Cardiac muscle cell (in vitro differentiated cells and primary cell): ENCODE measurements at regions not wholly inside any gene's neighbourhood (a gene's known extent, or its start where the extent isn't known, plus 50 kb on each side); places are given as distances from the start of the nearest gene placed in this dataset.

Experiments used
- DNase-seq, 2 donors: peaks; one replicate each; pipeline versions ENCODE4 v3.0.0 to v3.0.0-alpha.2; 2010 to 2017; ENCODE audit warnings: low read depth in 1 of 2, low spot score in 1 of 2
- H3K27ac ChIP-seq: fragments of 200-600 bp; sonication (generic); 2 replicates; pipeline ENCODE4 v1.5.1; 2016
- H3K27me3 ChIP-seq: fragments of 200-600 bp; sonication (generic); 2 replicates; pipeline ENCODE4 v1.6.0; 2016; ENCODE audit warnings: control low read depth
- H3K36me3 ChIP-seq: fragments of 200-600 bp; sonication (generic); 2 replicates; pipeline ENCODE4 v1.5.1; 2016; ENCODE audit warnings: control low read depth
- H3K4me1 ChIP-seq: fragments of 200-600 bp; sonication (generic); 2 replicates; pipeline ENCODE4 v1.8.1; 2017; ENCODE audit warnings: low read depth, mild to moderate bottlenecking, mixed run types
- H3K4me3 ChIP-seq: fragments of 200-600 bp; sonication (generic); 2 replicates; pipeline ENCODE4 v1.5.1; 2016; ENCODE audit warnings: mild to moderate bottlenecking
- H3K9me3 ChIP-seq: fragments of 200-600 bp; sonication (generic); 2 replicates; pipeline ENCODE4 v1.5.1; 2017; ENCODE audit warnings: low read depth, mild to moderate bottlenecking, control low read depth
- TF ChIP-seq, protein P1 (sequence below): IDR thresholded peaks from 2 replicates; pipeline ENCODE4 v1.5.1; 2012; ENCODE audit warnings: low read depth, mild to moderate bottlenecking, low read length

DNA sequence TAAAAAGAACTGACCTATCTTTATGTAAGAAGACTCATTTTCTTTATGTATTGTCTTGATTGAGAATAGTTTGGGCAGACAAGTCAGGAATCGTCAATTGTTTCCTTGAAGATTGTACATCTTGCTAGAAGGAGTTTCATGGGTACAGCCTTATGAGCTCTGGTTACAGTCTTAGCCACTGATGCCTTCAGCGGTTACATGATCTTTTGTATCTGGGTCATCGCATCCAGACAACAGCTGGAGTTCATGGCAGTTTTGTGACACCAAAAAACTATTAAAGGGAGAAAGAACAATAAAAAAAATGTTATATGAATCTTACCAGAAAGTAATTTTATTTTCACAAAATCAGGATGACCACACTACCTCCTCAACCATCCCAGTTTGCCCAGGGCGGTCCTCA lies 520.5 kb upstream of the CDH7 start:
- Histone ChIP-seq H3K27me3 (no peaks in the 10 kb centered on the region), H3K9me3 (no peaks in the 10 kb centered on the region), H3K4me3 (no peak overlapping the region), H3K36me3 (no peaks in the 10 kb centered on the region), H3K27ac (no peak overlapping the region), H3K4me1 (no peaks in the 10 kb centered on the region)
- DNase-seq = no peak
- TF ChIP-seq, protein P1, sequence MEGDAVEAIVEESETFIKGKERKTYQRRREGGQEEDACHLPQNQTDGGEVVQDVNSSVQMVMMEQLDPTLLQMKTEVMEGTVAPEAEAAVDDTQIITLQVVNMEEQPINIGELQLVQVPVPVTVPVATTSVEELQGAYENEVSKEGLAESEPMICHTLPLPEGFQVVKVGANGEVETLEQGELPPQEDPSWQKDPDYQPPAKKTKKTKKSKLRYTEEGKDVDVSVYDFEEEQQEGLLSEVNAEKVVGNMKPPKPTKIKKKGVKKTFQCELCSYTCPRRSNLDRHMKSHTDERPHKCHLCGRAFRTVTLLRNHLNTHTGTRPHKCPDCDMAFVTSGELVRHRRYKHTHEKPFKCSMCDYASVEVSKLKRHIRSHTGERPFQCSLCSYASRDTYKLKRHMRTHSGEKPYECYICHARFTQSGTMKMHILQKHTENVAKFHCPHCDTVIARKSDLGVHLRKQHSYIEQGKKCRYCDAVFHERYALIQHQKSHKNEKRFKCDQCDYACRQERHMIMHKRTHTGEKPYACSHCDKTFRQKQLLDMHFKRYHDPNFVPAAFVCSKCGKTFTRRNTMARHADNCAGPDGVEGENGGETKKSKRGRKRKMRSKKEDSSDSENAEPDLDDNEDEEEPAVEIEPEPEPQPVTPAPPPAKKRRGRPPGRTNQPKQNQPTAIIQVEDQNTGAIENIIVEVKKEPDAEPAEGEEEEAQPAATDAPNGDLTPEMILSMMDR = no peak

DNA sequence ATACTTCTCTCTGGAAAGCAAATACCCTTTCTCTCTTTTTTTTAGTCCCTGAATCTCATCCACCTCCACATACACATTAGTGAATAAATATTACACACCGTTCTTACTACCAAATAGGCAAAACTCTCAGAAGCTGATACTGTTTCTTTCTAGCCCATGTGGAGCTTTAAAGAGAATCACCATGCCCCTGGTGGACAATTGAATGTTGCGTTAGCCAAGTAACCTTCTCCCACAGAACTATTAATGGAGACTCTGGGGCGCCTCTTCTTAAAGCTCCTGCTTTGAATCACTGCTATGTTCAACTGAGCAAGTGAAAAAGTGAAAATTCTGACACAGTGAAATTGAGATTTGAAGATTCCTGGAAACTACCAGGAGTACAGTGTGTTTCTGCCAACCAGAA lies 522.8 kb upstream of the CDH7 start:
- DNase-seq = no peak
- Histone ChIP-seq H3K27me3 (no peaks in the 10 kb centered on the region), H3K4me1 (no peaks in the 10 kb centered on the region), H3K27ac (no peak overlapping the region), H3K9me3 (no peaks in the 10 kb centered on the region), H3K36me3 (no peaks in the 10 kb centered on the region), H3K4me3 (no peak overlapping the region)
- TF ChIP-seq, protein P1 = no peak

DNA sequence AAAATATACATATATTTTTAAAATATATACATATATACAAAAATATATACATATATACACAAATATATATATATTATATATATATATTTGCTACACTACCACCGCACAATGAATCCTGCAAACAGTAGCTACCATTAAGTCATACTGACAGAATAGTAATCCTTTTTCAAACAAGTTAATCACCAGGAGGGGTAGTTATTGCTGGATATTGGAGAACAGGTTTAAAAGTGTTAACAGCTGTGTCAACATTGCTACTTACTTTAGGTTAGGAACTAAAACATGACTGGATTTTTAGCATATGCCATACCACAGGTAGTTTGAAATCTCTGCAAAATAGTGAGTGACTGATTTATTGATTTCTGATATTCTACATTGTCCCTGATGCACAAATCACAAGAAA lies 529.1 kb upstream of the CDH7 start:
- Histone ChIP-seq H3K27me3 (no peaks in the 10 kb centered on the region), H3K27ac (no peak overlapping the region), H3K36me3 (no peaks in the 10 kb centered on the region), H3K9me3 (no peaks in the 10 kb centered on the region), H3K4me1 (no peaks in the 10 kb centered on the region), H3K4me3 (no peak overlapping the region)
- DNase-seq = no peak
- TF ChIP-seq, protein P1 = no peak

DNA sequence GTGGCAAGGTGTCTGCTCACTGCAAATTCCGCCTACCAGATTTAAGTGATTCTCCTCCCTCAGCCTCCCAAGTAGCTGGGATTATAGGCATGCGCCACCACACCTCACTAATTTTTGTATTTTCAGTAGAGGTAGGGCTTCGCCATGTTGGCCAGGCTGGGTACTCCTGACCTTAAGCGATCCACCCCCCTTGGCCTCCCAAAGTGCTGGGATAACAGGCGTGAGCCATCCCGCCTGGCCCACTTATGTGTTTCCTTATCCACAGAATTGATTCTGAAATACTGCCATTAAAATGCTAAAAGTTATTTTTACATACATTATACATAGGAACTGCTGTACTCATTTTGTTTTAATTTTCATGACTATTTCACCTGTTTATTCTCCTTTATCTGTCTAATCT lies 529.7 kb upstream of the CDH7 start:
- Histone ChIP-seq H3K9me3 (no peaks in the 10 kb centered on the region), H3K36me3 (no peaks in the 10 kb centered on the region), H3K27me3 (no peaks in the 10 kb centered on the region), H3K27ac (no peak overlapping the region), H3K4me3 (no peak overlapping the region), H3K4me1 (no peaks in the 10 kb centered on the region)
- TF ChIP-seq, protein P1 = no peak
- no peak for DNase-seq

DNA sequence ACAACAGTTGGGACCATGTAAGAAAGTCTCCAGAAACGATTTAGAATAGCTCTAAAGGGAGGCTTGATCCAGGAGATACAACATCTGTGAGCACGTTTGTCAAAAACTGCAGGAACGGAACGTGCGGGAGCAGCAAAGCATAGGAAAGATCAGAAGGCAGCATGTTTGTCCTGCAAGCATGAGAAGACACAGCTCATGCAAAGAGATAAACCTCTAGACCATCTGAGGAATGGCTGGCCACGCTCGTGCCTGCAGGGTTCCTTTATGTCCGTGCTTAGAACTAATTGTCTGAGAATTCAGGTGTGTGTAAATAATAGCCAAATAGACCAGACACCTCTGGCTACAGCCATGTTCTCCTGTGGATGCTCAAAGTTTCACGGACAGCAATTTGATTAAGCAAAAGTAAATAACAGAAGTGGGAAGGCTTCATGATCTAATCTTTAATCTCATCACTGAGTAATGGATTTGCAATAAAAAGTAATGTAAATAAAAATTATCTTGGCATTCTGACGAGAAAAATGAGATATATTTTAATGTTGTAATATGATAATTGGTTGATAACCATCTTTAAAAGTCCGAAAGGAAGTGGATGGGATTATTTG lies 534.8 kb upstream of the CDH7 start:
- H3K27me3 ChIP-seq = no peaks in the 10 kb centered on the region
- H3K27ac ChIP-seq = no peak overlapping the region
- H3K36me3 ChIP-seq = no peaks in the 10 kb centered on the region
- H3K4me3 ChIP-seq = no peak overlapping the region
- no peak for DNase-seq
- no peaks in the 10 kb centered on the region for H3K4me1 ChIP-seq
- TF ChIP-seq, protein P1 = no peak
- H3K9me3 ChIP-seq = no peaks in the 10 kb centered on the region

DNA sequence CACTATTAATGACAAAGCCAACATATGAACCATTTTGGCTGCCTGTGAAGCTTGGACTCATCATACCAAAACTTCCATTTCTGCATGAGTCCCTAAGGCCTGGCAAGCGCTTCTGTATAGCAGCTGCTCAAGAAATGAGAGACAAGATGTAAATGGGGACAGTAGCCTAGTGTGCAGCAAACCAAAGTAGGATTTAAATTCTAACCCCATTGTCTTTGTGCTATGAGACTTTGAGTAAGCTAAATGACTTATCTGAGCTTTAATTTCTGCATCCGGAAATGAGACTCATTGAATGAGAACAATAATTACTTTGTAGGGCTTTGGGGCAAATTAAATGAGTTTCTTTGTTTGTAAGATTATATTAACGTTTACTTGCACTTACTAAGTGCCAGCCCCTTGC lies 536.4 kb upstream of the CDH7 start:
- Histone ChIP-seq H3K4me1 (no peaks in the 10 kb centered on the region), H3K36me3 (no peaks in the 10 kb centered on the region), H3K27ac (no peak overlapping the region), H3K4me3 (no peak overlapping the region), H3K9me3 (no peaks in the 10 kb centered on the region), H3K27me3 (no peaks in the 10 kb centered on the region)
- TF ChIP-seq, protein P1 = no peak
- DNase-seq = no peak
